Caco-2 (cell line): ENCODE measurements at regions not wholly inside any gene's neighbourhood (a gene's known extent, or its start where the extent isn't known, plus 50 kb on each side); places are given as distances from the start of the nearest gene placed in this dataset.

Experiments used
- BruUV-seq: library from RNA; stranded (reverse); fragments of 400-500 nt; replicated peaks from 2 replicates; lab custom pipeline; 2021; lab: Mats Ljungman, UMichigan
- CTCF ChIA-PET: fragments of 300-600 bp; sonication (Branson Sonifier 250); formaldehyde crosslinking; loops from one replicate; lab custom pipeline; 2022; ENCODE audit warnings: antibody characterized with exemption; lab: Charles Lee
- POLR2A ChIA-PET: fragments of 300-600 bp; sonication (Branson Sonifier 250); formaldehyde crosslinking; loops from one replicate; lab custom pipeline; 2022; ENCODE audit warnings: antibody characterized with exemption; lab: Charles Lee
- DNase-seq, 2 experiments: peaks; one replicate each; pipeline versions ENCODE4 v3.0.0 to v3.0.0-alpha.2; 2020 to 2022
- H3K27me3 ChIP-seq: replicated peaks from 2 replicates; pipeline ENCODE4 v1.6.0; 2011; ENCODE audit warnings: low read length; ENCODE audit not compliant: control insufficient read depth, insufficient read depth
- H3K36me3 ChIP-seq: 2 replicates; pipeline ENCODE4 v1.5.1; 2011; ENCODE audit warnings: low read length; ENCODE audit not compliant: control insufficient read depth, insufficient read depth
- H3K4me1 ChIP-seq: fragments of 250-450 bp; sonication (Bioruptor Pico); 2 replicates; pipeline ENCODE4 v1.5.1; 2020; ENCODE audit warnings: mild to moderate bottlenecking
- H3K4me3 ChIP-seq: 2 replicates; pipeline ENCODE4 v1.5.1; 2011; ENCODE audit warnings: low read depth, mild to moderate bottlenecking, control low read depth, low read length
- H3K9me3 ChIP-seq: fragments of 250-450 bp; sonication (Bioruptor Pico); 2 replicates; pipeline ENCODE4 v1.5.1; 2020; ENCODE audit warnings: mild to moderate bottlenecking, moderate library complexity
- H3K27ac Mint-ChIP-seq: one replicate; pipeline ENCODE4 v1.8.0; 2022; ENCODE audit warnings: mixed read lengths; ENCODE audit not compliant: unreplicated experiment
- H3K27me3 Mint-ChIP-seq: one replicate; pipeline ENCODE4 v1.8.0; 2022; ENCODE audit warnings: mixed read lengths; ENCODE audit not compliant: insufficient read depth, unreplicated experiment
- H3K36me3 Mint-ChIP-seq: one replicate; pipeline ENCODE4 v1.8.0; 2022; ENCODE audit warnings: mild to moderate bottlenecking, mixed read lengths; ENCODE audit not compliant: insufficient read depth, unreplicated experiment
- H3K4me1 Mint-ChIP-seq: one replicate; pipeline ENCODE4 v1.8.0; 2022; ENCODE audit warnings: low read depth, mixed read lengths; ENCODE audit not compliant: unreplicated experiment
- H3K4me3 Mint-ChIP-seq: one replicate; pipeline ENCODE4 v1.8.0; 2022; ENCODE audit warnings: mild to moderate bottlenecking, moderate library complexity, mixed read lengths; ENCODE audit not compliant: unreplicated experiment
- H3K9me3 Mint-ChIP-seq: one replicate; pipeline ENCODE4 v1.8.0; 2022; ENCODE audit warnings: mixed read lengths; ENCODE audit not compliant: unreplicated experiment
- intact Hi-C: fragments of 100-400 bp; cut with micrococcal nuclease; formaldehyde crosslinking; loops from one replicate; pipeline ENCODE4 v1.10.0; 2022; ENCODE audit not compliant: unreplicated experiment
- TF ChIP-seq, protein P1 (sequence below), 2 experiments: fragments of 200-600 bp in 1 of 2; IDR thresholded peaks; 1 replicate in 1 of 2; 2 replicates in 1 of 2; pipeline versions ENCODE4 v1.5.1 to v1.8.0; 2011 to 2022; ENCODE audit warnings: antibody characterized with exemption in 1 of 2, control low read depth in 1 of 2, inconsistent platforms in 1 of 2, low read depth in 1 of 2, low read length in 1 of 2, mild to moderate bottlenecking in 1 of 2, moderate library complexity in 1 of 2; ENCODE audit not compliant: insufficient read depth in 1 of 2, severe bottlenecking in 1 of 2, unreplicated experiment in 1 of 2

DNA sequence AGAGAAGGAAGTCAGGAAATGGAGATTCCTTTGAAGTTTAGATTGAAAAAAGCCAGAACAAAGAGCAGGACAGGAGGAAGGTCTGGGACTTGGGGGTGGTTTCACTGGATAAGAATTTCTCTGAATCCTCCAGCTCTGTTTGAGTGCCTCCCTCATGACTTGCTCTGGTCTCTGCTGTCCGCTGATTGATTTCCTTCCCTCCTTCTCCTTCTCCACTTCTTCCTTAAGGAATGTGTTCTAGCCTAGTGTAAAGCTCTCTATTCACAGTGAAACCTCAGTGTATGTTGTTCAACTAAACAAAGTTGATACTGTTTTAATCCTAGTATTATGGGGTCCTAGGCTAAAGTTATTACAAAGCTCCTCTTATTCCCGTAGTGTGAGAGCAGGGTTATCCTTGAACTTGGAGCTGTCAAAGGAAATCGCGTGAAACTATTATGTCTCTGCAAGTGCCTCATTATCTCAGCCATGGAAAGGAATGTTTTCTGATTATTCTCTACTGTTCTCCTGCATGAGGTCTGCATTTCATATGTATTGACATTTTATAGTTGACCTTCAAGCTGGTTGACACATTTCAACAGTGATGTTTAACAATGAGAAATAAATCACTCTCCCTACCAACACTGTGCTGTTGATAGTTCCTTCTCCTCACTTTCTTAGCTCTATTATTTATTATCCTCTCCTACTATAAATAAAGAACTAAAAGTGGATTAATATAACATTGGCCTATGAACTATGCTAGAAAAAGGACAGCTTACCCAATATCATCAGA lies 82.7 kb upstream of the KCTD3 start:
- intact Hi-C loops = no loop called here
- H3K9me3 ChIP-seq = no peaks in the 10 kb centered on the region
- H3K4me3 Mint-ChIP-seq = no peak overlapping the region
- BruUV-seq = no TSS peak
- no peaks in the 10 kb centered on the region for H3K36me3 Mint-ChIP-seq
- H3K4me1 Mint-ChIP-seq = no peaks in the 10 kb centered on the region
- H3K27me3 Mint-ChIP-seq = peaks cover 6% of the 10 kb centered on the region
- POLR2A ChIA-PET = no interaction called here
- no peaks in the 10 kb centered on the region for H3K4me1 ChIP-seq
- no peak for DNase-seq
- CTCF ChIA-PET = no interaction called here
- H3K36me3 ChIP-seq = no peaks in the 10 kb centered on the region
- TF ChIP-seq, protein P1, sequence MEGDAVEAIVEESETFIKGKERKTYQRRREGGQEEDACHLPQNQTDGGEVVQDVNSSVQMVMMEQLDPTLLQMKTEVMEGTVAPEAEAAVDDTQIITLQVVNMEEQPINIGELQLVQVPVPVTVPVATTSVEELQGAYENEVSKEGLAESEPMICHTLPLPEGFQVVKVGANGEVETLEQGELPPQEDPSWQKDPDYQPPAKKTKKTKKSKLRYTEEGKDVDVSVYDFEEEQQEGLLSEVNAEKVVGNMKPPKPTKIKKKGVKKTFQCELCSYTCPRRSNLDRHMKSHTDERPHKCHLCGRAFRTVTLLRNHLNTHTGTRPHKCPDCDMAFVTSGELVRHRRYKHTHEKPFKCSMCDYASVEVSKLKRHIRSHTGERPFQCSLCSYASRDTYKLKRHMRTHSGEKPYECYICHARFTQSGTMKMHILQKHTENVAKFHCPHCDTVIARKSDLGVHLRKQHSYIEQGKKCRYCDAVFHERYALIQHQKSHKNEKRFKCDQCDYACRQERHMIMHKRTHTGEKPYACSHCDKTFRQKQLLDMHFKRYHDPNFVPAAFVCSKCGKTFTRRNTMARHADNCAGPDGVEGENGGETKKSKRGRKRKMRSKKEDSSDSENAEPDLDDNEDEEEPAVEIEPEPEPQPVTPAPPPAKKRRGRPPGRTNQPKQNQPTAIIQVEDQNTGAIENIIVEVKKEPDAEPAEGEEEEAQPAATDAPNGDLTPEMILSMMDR (IDR thresholded peaks at IDR 0.05; ENCODE audit: insufficient read depth in 1 of 2, low read depth in 1 of 2, low read length in 1 of 2, severe bottlenecking in 1 of 2, unreplicated experiment in 1 of 2) = no peak
- H3K4me3 ChIP-seq = no peak overlapping the region
- H3K27ac Mint-ChIP-seq = no peak overlapping the region
- no peaks in the 10 kb centered on the region for H3K9me3 Mint-ChIP-seq
- H3K27me3 ChIP-seq = no peaks in the 10 kb centered on the region; the same call in 1 of the 2 replicates

GRCh38 chr1:215487466-215487865 lies 79.6 kb upstream of the KCTD3 start:
- H3K9me3 ChIP-seq = no peaks in the 10 kb centered on the region
- BruUV-seq = no TSS peak
- Mint-ChIP-seq H3K27me3 (peaks cover 4% of the 10 kb centered on the region), H3K27ac (no peak overlapping the region), H3K9me3 (peaks cover 9% of the 10 kb centered on the region), H3K36me3 (no peaks in the 10 kb centered on the region), H3K4me1 (no peaks in the 10 kb centered on the region), H3K4me3 (no peak overlapping the region)
- H3K4me1 ChIP-seq = no peaks in the 10 kb centered on the region
- no peak overlapping the region for H3K4me3 ChIP-seq
- no peaks in the 10 kb centered on the region for H3K36me3 ChIP-seq
- POLR2A ChIA-PET = no interaction called here
- CTCF ChIA-PET = no interaction called here
- no peak for DNase-seq
- H3K27me3 ChIP-seq = no peaks in the 10 kb centered on the region; the same call in 1 of the 2 replicates
- intact Hi-C loops = no loop called here
- TF ChIP-seq, protein P1 (IDR thresholded peaks at IDR 0.05; ENCODE audit: insufficient read depth in 1 of 2, low read depth in 1 of 2, low read length in 1 of 2, severe bottlenecking in 1 of 2, unreplicated experiment in 1 of 2) = no peak

DNA sequence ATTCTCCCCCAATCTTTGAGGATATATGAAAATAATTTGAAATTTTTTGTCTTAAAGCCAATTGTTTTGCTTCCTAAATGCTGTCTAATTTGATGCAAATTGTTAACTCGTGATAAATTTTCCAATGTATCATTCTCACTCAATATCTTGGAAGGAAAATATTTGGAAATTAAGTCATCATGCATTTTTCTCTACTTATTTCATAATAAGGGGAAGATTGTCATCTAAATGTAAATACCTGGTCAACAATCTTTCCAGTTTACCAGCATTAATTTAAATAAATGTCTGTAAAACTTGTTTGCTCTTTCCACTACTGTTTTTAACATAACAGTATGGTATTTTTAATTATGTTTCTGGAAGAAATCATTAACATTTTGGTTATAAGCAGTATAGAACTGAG lies 78.3 kb upstream of the KCTD3 start:
- Mint-ChIP-seq H3K27ac (no peak overlapping the region), H3K9me3 (peaks cover 9% of the 10 kb centered on the region), H3K4me3 (no peak overlapping the region), H3K4me1 (no peaks in the 10 kb centered on the region), H3K36me3 (no peaks in the 10 kb centered on the region), H3K27me3 (peaks cover 4% of the 10 kb centered on the region)
- Histone ChIP-seq H3K9me3 (no peaks in the 10 kb centered on the region; the same call in 1 of the 2 replicates), H3K27me3 (no peaks in the 10 kb centered on the region), H3K4me1 (no peaks in the 10 kb centered on the region), H3K4me3 (no peak overlapping the region), H3K36me3 (no peaks in the 10 kb centered on the region)
- TF ChIP-seq, protein P1 (IDR thresholded peaks at IDR 0.05; ENCODE audit: insufficient read depth in 1 of 2, low read depth in 1 of 2, low read length in 1 of 2, severe bottlenecking in 1 of 2, unreplicated experiment in 1 of 2) = no peak
- no TSS peak for BruUV-seq
- ChIA-PET CTCF (no interaction called here), POLR2A (no interaction called here)
- no peak for DNase-seq
- intact Hi-C loops = no loop called here
